Stimulated activated CD4-positive, alpha-beta T cell treated with anti-CD3 and anti-CD28 coated beads, Interleukin-1b, Interleukin-23, amount 100 ng/mL, for 1 hour (primary cell): ENCODE measurements at regions not wholly inside any gene's neighbourhood (a gene's known extent, or its start where the extent isn't known, plus 50 kb on each side); places are given as distances from the start of the nearest gene placed in this dataset.
"Not testable (repeated sequence)": the region's sequence is repeated elsewhere in the genome, so short reads cannot be mapped to it uniquely, and the experiment has no call there.

Source experiments
- DNase-seq, 2 donors: peaks; one replicate each; pipeline ENCODE4 v3.0.0-alpha.2; 2020; ENCODE audit warnings: low read depth in 2 of 2

- no peak for DNase-seq
Observed at GRCh38 chr5:166710271-166710670, 1581.2 kb upstream of the WWC1 start.

- no peak for DNase-seq
Observed at GRCh38 chr5:166712447-166713185, 1578.8 kb upstream of the WWC1 start.

- no peak for DNase-seq
Observed at GRCh38 chr5:166713295-166713694, 1578.2 kb upstream of the WWC1 start.

GRCh38 chr5:166716856-166717492 lies 1574.5 kb upstream of the WWC1 start:
- DNase-seq = no peak

GRCh38 chr5:166719991-166720390 lies 1571.5 kb upstream of the WWC1 start:
- DNase-seq = no peak

GRCh38 chr5:166722939-166723338 lies 1568.5 kb upstream of the WWC1 start:
- DNase-seq = no peak

- DNase-seq = no peak
Observed at GRCh38 chr5:166724284-166724683, 1567.2 kb upstream of the WWC1 start.

GRCh38 chr5:166725593-166725992 lies 1565.9 kb upstream of the WWC1 start:
- DNase-seq = no peak

GRCh38 chr5:166726406-166726805 lies 1565.0 kb upstream of the WWC1 start:
- no peak for DNase-seq

GRCh38 chr5:166742951-166743350 lies 1548.5 kb upstream of the WWC1 start:
- DNase-seq = not testable (repeated sequence)

GRCh38 chr5:166746506-166746905 lies 1544.9 kb upstream of the WWC1 start:
- DNase-seq = no peak

- DNase-seq = no peak
Observed at GRCh38 chr5:166750376-166750775, 1541.1 kb upstream of the WWC1 start.

GRCh38 chr5:166758151-166758550 lies 1533.3 kb upstream of the WWC1 start:
- DNase-seq = no peak

- DNase-seq = no peak
Observed at GRCh38 chr5:166767858-166768257, 1523.6 kb upstream of the WWC1 start.

- no peak for DNase-seq
Observed at GRCh38 chr5:166768536-166768935, 1522.9 kb upstream of the WWC1 start.

- DNase-seq = no peak
Observed at GRCh38 chr5:166772770-166773169, 1518.7 kb upstream of the WWC1 start.

GRCh38 chr5:166781737-166782136 lies 1509.7 kb upstream of the WWC1 start:
- no peak for DNase-seq

- DNase-seq = no peak
Observed at GRCh38 chr5:166784545-166785078, 1506.8 kb upstream of the WWC1 start.

GRCh38 chr5:166786178-166786577 lies 1505.3 kb upstream of the WWC1 start:
- no peak for DNase-seq

- no peak for DNase-seq
Observed at GRCh38 chr5:166786889-166787288, 1504.6 kb upstream of the WWC1 start.

GRCh38 chr5:166788050-166788449 lies 1503.4 kb upstream of the WWC1 start:
- no peak for DNase-seq

- no peak for DNase-seq
Observed at GRCh38 chr5:166795756-166796155, 1495.7 kb upstream of the WWC1 start.

- no peak for DNase-seq
Observed at GRCh38 chr5:166803058-166803457, 1488.4 kb upstream of the WWC1 start.
